Sigmoid colon (tissue), 3 donors: ENCODE measurements at regions not wholly inside any gene's neighbourhood (a gene's known extent, or its start where the extent isn't known, plus 50 kb on each side); places are given as distances from the start of the nearest gene placed in this dataset.

Experiments
- POLR2A ChIP-seq, 2 donors: fragments of 450-650 bp; IDR thresholded peaks; one replicate each; pipeline ENCODE4 v1.6.1; 2016; ENCODE audit warnings: antibody characterized with exemption in 2 of 2, mild to moderate bottlenecking in 2 of 2, moderate library complexity in 2 of 2
- TF ChIP-seq, protein P1 (sequence below), 4 experiments: fragments of 450-650 bp in 3 of 4; fragments of 200-600 bp in 1 of 4; IDR thresholded peaks; one replicate each; pipeline ENCODE4 v1.5.1; 2016 to 2019; ENCODE audit warnings: antibody characterized with exemption in 4 of 4, mild to moderate bottlenecking in 3 of 4, moderate library complexity in 2 of 4

DNA sequence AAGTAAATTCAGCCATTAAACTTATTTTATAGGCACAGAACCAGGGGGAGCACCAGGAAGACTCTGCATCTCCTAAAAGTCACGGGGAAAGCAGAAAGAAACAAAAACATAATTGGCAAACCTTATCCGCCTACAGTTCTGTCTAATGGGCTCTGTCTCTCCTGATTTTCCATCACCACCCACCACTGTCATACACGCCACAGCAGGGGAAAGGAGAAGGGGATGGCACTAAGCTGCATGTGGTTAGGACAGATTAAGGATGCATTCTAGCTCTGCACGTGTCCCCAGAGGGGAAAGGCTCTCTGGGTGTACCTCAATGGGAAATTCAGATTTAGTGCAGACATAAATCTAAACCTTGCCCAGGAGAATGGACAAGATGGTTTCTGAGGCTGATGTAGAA is 359.8 kb downstream of the TMEM114 start:
- TF ChIP-seq, protein P1, sequence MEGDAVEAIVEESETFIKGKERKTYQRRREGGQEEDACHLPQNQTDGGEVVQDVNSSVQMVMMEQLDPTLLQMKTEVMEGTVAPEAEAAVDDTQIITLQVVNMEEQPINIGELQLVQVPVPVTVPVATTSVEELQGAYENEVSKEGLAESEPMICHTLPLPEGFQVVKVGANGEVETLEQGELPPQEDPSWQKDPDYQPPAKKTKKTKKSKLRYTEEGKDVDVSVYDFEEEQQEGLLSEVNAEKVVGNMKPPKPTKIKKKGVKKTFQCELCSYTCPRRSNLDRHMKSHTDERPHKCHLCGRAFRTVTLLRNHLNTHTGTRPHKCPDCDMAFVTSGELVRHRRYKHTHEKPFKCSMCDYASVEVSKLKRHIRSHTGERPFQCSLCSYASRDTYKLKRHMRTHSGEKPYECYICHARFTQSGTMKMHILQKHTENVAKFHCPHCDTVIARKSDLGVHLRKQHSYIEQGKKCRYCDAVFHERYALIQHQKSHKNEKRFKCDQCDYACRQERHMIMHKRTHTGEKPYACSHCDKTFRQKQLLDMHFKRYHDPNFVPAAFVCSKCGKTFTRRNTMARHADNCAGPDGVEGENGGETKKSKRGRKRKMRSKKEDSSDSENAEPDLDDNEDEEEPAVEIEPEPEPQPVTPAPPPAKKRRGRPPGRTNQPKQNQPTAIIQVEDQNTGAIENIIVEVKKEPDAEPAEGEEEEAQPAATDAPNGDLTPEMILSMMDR (IDR thresholded peaks at IDR 0.05) = no peak
- no peak for TF ChIP-seq POLR2A (IDR thresholded peaks at IDR 0.05)
